Heart right ventricle (tissue), 16 donors: ENCODE measurements at regions not wholly inside any gene's neighbourhood (a gene's known extent, or its start where the extent isn't known, plus 50 kb on each side); places are given as distances from the start of the nearest gene placed in this dataset.

Source experiments
- ATAC-seq, 8 donors: fragments of 200-7000 bp; cut with Tn5 transposase; one replicate each; pipeline ENCODE4 v1.9.1; 2020; ENCODE audit warnings: mild to moderate bottlenecking in 8 of 8, moderate library complexity in 8 of 8, moderate number of reproducible peaks in 1 of 8
- DNase-seq, 2 donors: peaks; one replicate each; pipeline ENCODE4 v3.0.0-alpha.2; 2020
- H3K27ac ChIP-seq, 10 donors: fragments of 200-600 bp; sonication (generic) in 2 of 10; one replicate each; pipeline versions ENCODE4 v1.5.0 to v1.8.0; 2020 to 2022; ENCODE audit warnings: mild to moderate bottlenecking in 3 of 10
- H3K27me3 ChIP-seq, 7 donors: fragments of 200-600 bp; one replicate each; pipeline ENCODE4 v1.8.0; 2021 to 2022; ENCODE audit warnings: mild to moderate bottlenecking in 2 of 7
- H3K36me3 ChIP-seq, 9 donors: fragments of 200-600 bp; sonication (generic) in 1 of 9; one replicate each; pipeline versions ENCODE4 v1.5.0 to v1.8.0; 2020 to 2022; ENCODE audit warnings: mild to moderate bottlenecking in 2 of 9
- H3K4me1 ChIP-seq, 9 donors: fragments of 200-600 bp; sonication (generic) in 1 of 9; one replicate each; pipeline versions ENCODE4 v1.5.0 to v1.8.0; 2020 to 2022; ENCODE audit warnings: mild to moderate bottlenecking in 4 of 9
- H3K4me3 ChIP-seq, 10 donors: fragments of 200-600 bp; sonication (generic) in 2 of 10; one replicate each; pipeline versions ENCODE4 v1.5.0 to v1.8.0; 2020 to 2022; ENCODE audit warnings: mild to moderate bottlenecking in 7 of 10, moderate library complexity in 2 of 10
- H3K9me3 ChIP-seq, 11 donors: fragments of 200-600 bp in 10 of 11; sonication (generic) in 2 of 11; one replicate each; pipeline versions ENCODE4 v1.5.0 to v1.8.0; 2013 to 2022; ENCODE audit warnings: mild to moderate bottlenecking in 2 of 11, control low read depth in 1 of 11, moderate library complexity in 1 of 11
- WGBS, 2 donors: extraction: QIAGEN DNeasy Blood & Tissue Kit; methylation state at CpG; one replicate each; pipeline ENCODE4 v1.1.7; 2013; ENCODE audit warnings: inconsistent platforms in 1 of 2; 5-methylcytosine and 5-hydroxymethylcytosine counted together
- intact Hi-C, 10 donors: fragments of 100-400 bp; cut with DNase I; formaldehyde crosslinking; loops; one replicate each; pipeline versions ENCODE4 v1.11.1 to v1.14.2; 2022
- TF ChIP-seq, protein P1 (sequence below), 9 donors: fragments of 200-600 bp; sonication (generic) in 2 of 9; IDR thresholded peaks; one replicate each; pipeline versions ENCODE4 v1.5.0 to v1.8.0; 2021 to 2022; ENCODE audit warnings: antibody characterized with exemption in 9 of 9, mild to moderate bottlenecking in 5 of 9, moderate library complexity in 1 of 9
- donor health status: Arrhythmogenic right ventricular cardiomyopathy.
- donor health status: ischemic (EF 13 %, LVEDD 7.1; RV severe dilation, severe dysfunction).
- donor health status: healthy with polysubstance abuse.
- donor health status: DM: no; HTN: yes; CAD: no.
- donor health status: DM: no; HTN: no; CAD: no.
- donor health status: ischemic (EF 25% LVEDD 6.9; RV normal size, moderate dysfunction).
- donor health status: ischemic (EF 25% LVEDD 5.7; RV mildly dilated, moderate dysfunction).
- donor health status: healthy.
- donor health status: DM: yes; HTN: yes; CAD: no.
- donor health status: Ischemic cardiomyopathy.
- donor health status: ischemic (EF 35%, LVEDD 5.7; RV mildly dilated, moderate dysfunction).
- donor health status: nonischemic (EF 11% LVEDD 7.7; RV severe dilation, severe dysfunction).
- donor health status: DM: yes; HTN: yes; CAD: no.
- donor health status: PGD.
- donor health status: ischemic (EF 29% LVEDD 5.4; RV normal size, mild dysfunction).
- donor health status: nonischemic (EF 23%, LVEDD 6.1; RV moderate dilation, normal function).

DNA sequence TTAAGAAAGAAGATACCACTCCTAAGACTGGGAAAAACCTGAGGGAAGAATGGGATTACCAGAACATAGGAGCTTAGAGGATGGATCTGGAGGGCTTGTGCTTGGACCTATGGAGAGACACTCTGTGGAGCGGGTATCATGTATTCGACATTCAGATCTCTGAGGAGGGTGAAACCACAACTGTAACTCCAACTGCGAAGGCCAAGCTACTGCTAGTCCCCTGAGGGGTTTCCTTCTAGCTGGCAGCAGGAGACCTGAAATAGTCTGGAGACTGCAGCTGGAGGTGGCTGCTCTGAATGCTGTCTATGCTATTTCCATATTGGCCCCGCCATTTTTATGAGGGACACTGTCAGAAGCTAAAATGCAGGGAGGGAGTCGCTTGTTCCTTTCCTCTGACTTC lies 462.3 kb downstream of the PTPRC start:
- DNase-seq (no peak), ATAC-seq (no peak)
- Histone ChIP-seq H3K27ac (no peak overlapping the region), H3K9me3 (peaks cover 0 to 21% (median 2%) of the 10 kb centered on the region in 11 donors), H3K4me3 (no peak overlapping the region), H3K4me1 (peaks cover 0 to 5% (median 0%) of the 10 kb centered on the region in 9 donors), H3K27me3 (no peaks in the 10 kb centered on the region), H3K36me3 (no peaks in the 10 kb centered on the region)
- WGBS, 2 donors = 87 to 88% methylated on average over 5 of the region's 5 CpGs
- intact Hi-C loops = loop anchor here in 1 of 10 donors (10.0 kb wide), 1 partner anchor 316 kb away; no protein-coding TSS in a partner anchor
- TF ChIP-seq, protein P1, sequence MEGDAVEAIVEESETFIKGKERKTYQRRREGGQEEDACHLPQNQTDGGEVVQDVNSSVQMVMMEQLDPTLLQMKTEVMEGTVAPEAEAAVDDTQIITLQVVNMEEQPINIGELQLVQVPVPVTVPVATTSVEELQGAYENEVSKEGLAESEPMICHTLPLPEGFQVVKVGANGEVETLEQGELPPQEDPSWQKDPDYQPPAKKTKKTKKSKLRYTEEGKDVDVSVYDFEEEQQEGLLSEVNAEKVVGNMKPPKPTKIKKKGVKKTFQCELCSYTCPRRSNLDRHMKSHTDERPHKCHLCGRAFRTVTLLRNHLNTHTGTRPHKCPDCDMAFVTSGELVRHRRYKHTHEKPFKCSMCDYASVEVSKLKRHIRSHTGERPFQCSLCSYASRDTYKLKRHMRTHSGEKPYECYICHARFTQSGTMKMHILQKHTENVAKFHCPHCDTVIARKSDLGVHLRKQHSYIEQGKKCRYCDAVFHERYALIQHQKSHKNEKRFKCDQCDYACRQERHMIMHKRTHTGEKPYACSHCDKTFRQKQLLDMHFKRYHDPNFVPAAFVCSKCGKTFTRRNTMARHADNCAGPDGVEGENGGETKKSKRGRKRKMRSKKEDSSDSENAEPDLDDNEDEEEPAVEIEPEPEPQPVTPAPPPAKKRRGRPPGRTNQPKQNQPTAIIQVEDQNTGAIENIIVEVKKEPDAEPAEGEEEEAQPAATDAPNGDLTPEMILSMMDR (IDR thresholded peaks at IDR 0.05) = no peak

DNA sequence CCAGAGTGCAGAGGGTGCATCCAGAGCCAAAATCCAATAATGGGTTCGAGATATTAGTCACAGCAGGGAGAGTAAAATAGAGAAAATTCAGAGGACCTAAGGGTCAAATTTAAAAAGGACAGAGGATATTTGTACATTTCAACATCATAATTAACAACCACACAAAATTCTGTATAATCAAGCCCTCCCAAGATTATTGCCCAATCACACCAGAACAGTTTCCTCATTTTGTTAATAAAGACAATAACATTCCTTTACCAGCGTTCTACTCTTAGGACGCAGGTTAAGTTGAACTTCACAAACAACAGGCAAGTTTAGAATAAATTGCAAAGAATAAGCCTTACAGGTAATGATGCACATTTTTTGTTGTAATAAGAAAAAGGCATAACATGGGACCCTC lies 462.8 kb downstream of the PTPRC start:
- Histone ChIP-seq H3K9me3 (peaks cover 0 to 24% (median 6%) of the 10 kb centered on the region in 11 donors), H3K27me3 (no peaks in the 10 kb centered on the region), H3K4me1 (peaks cover 0 to under 1% (median 0%) of the 10 kb centered on the region in 9 donors), H3K36me3 (no peaks in the 10 kb centered on the region), H3K4me3 (no peak overlapping the region), H3K27ac (no peak overlapping the region)
- TF ChIP-seq, protein P1 (IDR thresholded peaks at IDR 0.05) = no peak
- no peak for DNase-seq
- no peak for ATAC-seq
- intact Hi-C loops = loop anchor here in 1 of 10 donors (10.0 kb wide), 1 partner anchor 317 kb away; no protein-coding TSS in a partner anchor
- 86 to 88% methylated on average over 3 of the region's 3 CpGs for WGBS, 2 donors

DNA sequence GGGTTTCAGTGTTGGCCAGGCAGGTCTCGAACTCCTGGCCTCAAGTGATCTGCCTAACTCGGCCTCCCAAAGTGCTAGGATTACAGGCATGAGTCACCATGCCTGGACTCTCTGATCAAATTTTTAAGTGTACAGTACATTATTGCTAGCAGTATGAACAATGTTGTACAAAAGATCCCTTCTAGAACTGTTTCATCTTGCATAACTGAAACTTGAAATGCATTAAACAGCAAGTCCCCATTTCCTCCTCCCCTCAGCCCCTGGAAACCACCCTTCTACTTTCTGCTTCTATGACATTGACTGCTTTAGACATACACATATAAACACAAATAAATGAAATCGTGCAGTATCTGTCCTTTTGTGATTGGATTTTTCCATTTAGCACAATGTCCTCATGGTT lies 463.4 kb downstream of the PTPRC start:
- Histone ChIP-seq H3K4me1 (no peaks in the 10 kb centered on the region), H3K27me3 (no peaks in the 10 kb centered on the region), H3K4me3 (no peak overlapping the region), H3K36me3 (no peaks in the 10 kb centered on the region), H3K27ac (no peak overlapping the region), H3K9me3 (peaks cover 0 to 28% (median 6%) of the 10 kb centered on the region in 11 donors)
- ATAC-seq (no peak), DNase-seq (no peak)
- intact Hi-C loops = loop anchor here in 1 of 10 donors (10.0 kb wide), 1 partner anchor 317 kb away; no protein-coding TSS in a partner anchor
- WGBS, 2 donors = 87 to 88% methylated on average over 3 of the region's 3 CpGs
- TF ChIP-seq, protein P1 (IDR thresholded peaks at IDR 0.05) = no peak

DNA sequence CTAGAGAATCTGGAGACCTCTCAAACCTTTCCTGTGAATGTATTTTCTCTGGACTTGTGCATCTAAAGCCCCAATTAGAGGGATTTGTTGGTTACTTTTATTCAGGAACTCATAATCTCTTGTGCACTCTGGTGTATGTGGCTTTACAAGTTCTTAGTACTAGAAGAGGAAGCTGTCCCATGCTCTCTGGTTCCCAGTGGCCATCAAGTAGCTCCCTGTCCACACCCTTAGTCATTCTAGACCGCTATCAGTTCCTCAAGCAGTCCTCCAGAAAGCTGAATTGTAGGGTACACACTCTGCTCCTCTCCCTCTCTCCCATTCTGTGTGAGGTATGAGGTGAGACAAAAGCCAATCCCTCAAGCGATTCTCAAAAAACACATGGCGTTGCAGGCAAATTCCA lies 470.3 kb downstream of the PTPRC start:
- Histone ChIP-seq H3K9me3 (peaks cover 0 to 42% (median 6%) of the 10 kb centered on the region in 11 donors), H3K4me3 (no peak overlapping the region), H3K4me1 (no peaks in the 10 kb centered on the region), H3K27ac (no peak overlapping the region), H3K36me3 (no peaks in the 10 kb centered on the region), H3K27me3 (no peaks in the 10 kb centered on the region)
- TF ChIP-seq, protein P1 (IDR thresholded peaks at IDR 0.05) = no peak
- no peak for DNase-seq
- intact Hi-C loops = loop anchor here in 1 of 10 donors (10.0 kb wide), 1 partner anchor 324 kb away; no protein-coding TSS in a partner anchor
- ATAC-seq = no peak
- 94 to 95% methylated on average over 3 of the region's 3 CpGs for WGBS, 2 donors
